Stimulated activated CD4-positive, alpha-beta T cell treated with anti-CD3 and anti-CD28 coated beads, Interleukin-1b, Interleukin-23, amount 100 ng/mL, for 4 hours (primary cell): ENCODE measurements at regions not wholly inside any gene's neighbourhood (a gene's known extent, or its start where the extent isn't known, plus 50 kb on each side); places are given as distances from the start of the nearest gene placed in this dataset.

Source experiments
- DNase-seq, 2 donors: peaks; one replicate each; pipeline ENCODE4 v3.0.0-alpha.2; 2020; ENCODE audit warnings: low read depth in 2 of 2

DNA sequence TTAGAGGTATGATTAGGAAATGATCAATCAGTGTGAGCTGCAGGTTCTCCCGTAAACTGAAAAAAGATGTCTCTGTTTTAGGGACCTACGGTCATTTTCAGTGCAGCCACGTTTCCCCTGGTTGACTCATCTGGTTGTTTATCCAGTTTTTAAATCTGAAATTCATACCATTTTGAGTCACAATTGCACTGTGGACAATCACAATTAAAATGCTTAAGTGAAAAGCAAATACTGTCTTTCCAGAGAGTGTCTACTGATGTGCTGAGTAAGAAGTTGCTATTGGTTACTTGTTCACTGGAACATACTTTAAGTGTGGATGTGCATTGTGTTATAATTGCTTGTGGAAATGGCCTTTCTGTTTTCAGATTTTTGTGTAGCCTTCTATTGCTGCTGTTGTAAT is 305.1 kb upstream of the SASH1 start:
- no peak for DNase-seq

DNA sequence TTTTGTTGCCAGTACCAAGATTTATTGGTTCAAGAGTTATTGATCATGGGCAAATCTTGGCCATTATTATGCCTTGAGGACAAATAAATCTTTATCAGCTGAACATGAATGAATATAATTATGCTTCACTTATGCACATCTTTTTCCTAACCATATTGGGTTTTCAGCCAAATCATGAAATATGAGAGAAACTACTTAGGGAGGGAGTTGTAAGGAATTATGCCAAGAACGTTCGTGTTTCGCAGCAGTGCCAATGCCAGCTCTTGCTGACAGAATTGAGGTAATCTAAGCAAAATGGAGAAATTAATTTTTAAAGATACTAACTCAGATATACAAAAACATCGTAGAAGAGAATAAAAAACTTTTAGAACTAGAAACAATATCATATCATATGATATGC is 301.1 kb upstream of the SASH1 start:
- no peak for DNase-seq

DNA sequence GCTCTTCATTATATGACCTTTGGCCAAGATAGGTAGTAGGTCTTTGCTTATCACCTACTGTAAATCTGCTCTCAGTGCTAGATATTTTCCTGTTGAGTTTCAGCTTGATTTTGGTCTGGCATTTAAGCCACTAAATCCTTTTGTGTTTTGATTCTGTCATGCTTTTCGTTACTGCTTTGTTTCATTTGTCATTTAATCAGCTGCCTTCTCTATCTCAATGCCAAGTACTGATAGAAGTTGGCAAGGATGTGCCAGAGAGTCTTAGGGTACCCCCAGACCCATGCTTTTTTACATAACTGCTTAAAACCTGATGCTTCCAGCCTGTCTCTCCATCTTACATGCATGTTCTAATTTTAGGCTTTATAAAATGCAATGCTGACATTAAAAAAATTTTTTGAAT is 300.1 kb upstream of the SASH1 start:
- no peak for DNase-seq

GRCh38 chr6:148044261-148044751 is 298.3 kb upstream of the SASH1 start:
- no peak for DNase-seq

GRCh38 chr6:148044921-148045320 is 297.7 kb upstream of the SASH1 start:
- DNase-seq: no peak

DNA sequence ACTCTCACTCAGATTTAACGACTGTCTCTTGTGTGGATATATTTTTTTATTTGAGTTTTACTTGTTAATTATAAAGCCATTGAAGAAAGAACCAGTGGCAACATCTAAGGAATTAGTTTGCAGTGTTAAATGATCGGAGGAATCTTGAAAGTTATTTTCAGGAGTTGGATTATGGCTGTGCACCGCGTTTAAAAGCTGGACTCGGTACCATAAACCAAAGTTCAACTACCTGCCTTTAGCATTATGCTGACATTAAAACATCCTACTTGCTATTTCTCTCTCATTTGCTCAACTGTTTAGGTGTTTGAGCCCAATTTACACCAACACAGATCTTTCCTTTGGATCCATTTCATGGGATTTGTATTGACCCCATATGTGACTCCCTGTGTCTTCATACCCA is 289.4 kb upstream of the SASH1 start:
- DNase-seq: no peak

DNA sequence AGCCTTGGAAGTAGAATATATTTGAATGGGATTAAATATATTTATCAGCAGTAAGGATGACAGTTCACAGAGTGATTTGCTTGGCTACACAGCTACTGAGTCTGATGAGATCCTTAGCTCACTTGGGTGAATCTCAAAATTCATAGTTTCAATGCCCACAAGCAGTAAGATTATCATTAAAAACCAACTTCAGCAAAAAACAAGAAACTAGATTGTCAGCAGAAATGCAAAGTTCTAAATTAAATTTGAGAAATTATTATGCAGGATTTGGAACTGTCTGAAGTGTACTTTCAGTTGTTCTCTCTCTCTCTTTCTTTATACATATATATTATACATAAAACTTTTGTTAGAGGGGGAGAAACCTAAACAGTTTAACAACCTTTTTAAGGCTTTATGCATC is 288.8 kb upstream of the SASH1 start:
- no peak for DNase-seq

DNA sequence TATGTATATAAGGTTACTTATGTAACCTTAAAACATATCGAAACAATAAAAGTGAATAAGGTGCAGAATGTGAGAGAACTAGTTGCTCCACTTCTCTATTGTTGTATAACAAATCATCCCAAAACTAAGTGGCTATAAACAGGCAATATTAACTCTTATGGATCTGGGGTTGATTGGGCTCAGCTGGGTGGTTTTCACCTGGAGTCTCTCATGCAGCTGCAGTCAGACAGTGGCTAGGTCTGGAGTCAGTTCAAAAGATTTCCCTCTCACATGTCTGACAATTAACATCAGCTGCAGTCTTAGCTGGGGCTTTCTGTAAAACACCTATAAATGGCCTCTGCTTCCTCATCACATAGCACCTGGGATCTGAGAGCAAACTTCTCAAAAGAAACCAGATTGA is 288.4 kb upstream of the SASH1 start:
- DNase-seq: no peak

DNA sequence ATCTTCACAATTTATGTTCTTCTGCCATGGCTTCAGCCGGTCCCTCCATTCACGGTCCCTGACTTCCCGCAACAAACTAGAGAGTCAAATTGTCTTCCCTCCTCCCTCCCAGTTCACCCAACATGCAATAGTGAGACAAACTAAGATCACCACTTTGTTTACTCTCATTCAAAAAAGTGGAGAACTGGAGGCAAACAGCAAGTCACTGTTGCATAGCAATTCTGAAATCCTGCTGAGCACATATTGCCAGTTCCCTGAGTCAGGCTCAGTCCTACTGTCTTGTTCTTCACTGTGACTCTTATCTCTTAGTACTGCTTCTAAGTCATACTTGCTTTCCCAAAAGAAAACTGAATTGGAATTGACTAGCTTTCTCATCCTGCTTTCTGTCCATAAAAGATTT is 287.2 kb upstream of the SASH1 start:
- DNase-seq: no peak

GRCh38 chr6:148059869-148060268 is 282.8 kb upstream of the SASH1 start:
- no peak for DNase-seq

GRCh38 chr6:148064406-148065134 is 278.1 kb upstream of the SASH1 start:
- DNase-seq: no peak

DNA sequence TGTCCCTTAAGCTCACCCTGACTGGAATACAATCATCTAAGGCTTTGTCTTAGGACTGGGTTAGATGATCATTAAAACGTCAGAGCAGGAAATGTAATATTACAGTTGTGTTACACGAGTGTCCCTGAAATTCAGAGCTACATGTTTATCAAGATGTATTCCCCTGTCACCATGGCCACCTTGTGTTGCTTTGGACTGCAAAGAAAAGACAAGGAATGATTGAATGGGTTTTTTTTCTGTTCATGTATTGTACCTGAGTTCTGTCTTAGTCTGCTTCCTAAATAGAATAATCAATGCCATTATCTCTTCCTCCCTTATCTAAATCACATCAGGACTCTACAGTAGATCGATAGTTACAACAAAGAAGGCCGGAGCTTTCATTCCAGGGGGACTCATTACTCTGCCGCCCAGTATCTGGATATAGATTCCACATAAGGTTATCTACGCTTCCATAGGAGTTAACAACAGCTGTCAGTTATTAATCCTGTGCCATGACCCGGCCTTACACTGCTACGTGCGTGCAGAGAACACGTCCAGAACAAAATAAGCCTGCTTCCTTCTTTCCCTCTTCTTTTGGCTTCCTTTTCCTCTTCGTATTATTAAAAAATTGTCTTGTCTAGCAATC is 274.1 kb upstream of the SASH1 start:
- no peak for DNase-seq

GRCh38 chr6:148069256-148069655 is 273.4 kb upstream of the SASH1 start:
- DNase-seq: no peak

GRCh38 chr6:148074291-148074690 is 268.3 kb upstream of the SASH1 start:
- no peak for DNase-seq

- DNase-seq: no peak
These were observed 267.9 kb upstream of the SASH1 start for GRCh38 chr6:148074738-148075137.

DNA sequence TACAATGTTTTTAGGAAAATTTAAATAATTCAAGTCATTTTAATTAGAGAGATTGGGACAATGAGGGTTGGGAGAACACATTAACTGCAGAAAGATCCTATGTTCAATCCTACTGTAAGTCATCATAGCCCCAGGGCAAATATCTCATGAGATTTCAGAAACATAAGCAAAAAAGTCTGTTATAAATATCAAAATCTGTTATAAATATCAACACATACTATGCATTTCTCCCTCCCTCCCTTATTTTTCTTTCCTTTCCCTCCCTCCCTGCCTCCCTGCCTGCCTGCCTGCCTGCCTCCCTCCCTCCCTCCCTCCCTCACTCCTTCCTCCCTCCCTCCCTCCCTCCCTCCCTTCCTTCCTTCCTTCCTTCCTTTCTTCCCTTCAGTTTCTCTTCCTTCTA is 267.3 kb upstream of the SASH1 start:
- no peak for DNase-seq

DNA sequence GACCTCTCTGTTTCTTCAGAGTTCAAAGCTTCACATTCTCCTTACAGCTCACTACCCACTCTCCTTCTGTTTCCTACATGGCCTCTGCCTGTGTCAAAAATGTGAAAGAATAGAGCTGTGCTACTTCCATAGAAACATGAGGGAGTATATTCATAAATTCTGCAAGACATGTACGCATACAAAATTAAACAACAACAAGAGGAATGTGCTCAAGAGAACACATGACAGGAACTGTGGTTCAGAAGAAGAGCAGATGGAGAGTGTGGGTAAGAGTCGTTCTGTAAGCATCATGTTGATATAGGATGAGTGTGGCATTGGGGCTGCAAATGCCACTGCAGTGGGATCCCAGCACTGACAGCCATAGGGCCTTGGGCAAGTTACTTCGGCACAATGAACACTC is 266.6 kb upstream of the SASH1 start:
- DNase-seq: no peak

- DNase-seq: no peak
These were observed 262.3 kb upstream of the SASH1 start for GRCh38 chr6:148080315-148080714.

DNA sequence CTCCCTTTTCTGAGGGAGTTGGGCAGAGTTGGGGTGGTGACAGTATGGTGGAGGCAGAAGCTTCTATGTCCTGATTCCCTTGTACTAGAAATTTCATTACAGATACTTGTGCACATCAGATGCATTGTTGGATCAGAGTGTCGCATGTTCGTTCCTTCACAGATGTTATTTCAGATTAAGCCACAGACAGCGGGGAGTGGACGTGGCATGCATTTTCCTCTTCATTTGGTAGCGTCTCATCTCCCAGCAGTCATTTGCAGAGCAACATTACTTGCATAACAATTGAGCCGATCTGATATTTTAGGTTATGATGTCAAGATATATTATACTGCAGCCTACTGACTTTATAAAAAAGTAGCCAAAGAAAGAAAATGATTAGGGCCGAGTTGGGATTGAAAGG is 261.6 kb upstream of the SASH1 start:
- DNase-seq: no peak

GRCh38 chr6:148082044-148082443 is 260.6 kb upstream of the SASH1 start:
- no peak for DNase-seq

DNA sequence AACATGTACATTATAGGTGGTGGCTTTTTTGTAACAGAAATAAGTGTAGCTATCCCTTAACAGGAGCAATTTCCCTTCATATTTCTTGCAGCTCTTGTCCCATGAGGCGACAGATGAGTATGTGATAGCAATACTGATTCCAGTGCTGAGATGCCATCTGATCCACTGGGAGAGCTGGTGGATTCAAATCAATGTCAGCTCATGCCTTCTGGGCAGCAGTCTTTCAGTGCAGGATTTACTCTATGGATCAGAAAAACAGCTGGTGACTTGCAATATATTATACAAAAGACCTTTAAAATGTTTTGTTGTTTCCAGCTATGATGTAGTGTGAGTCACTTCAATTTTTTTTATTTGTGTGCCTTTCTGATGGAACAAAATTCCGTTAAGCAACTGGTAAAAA is 259.9 kb upstream of the SASH1 start:
- no peak for DNase-seq

DNA sequence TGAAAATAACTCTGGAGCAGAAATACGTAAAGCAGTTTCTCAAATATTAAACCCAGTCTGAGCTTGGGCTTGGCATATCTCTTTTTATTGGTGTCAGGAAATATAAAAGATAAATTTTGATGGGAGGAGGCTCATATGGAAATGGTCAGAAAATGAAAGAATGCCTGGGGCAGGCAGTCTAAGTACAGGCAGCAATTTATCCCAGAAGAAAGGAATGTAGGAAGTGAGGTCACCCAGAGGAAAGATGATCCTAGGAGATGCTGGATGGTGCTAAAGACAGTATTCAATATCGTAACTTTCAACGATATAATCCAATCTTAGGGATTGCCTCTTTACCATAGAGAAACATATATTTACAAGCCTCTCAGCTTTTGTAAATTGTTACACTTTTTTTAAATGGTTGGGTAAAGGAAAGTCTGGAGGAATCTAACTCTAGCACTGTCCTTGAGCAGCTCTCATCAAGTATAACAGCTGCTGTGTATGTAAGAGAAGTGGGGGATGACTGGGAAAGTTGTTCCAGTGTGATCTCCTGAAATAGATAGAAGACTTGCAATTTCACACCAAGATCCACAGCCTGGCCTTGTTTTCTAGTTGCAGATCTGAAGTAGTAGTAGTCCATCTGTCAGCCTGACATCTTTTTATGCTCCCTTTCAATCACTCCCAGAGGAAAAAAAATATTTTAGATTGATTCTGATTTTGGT is 256.9 kb upstream of the SASH1 start:
- no peak for DNase-seq

GRCh38 chr6:148086386-148086785 is 256.3 kb upstream of the SASH1 start:
- no peak for DNase-seq
